GM12875 (cell line): ENCODE measurements at regions not wholly inside any gene's neighbourhood (a gene's known extent, or its start where the extent isn't known, plus 50 kb on each side); places are given as distances from the start of the nearest gene placed in this dataset.
"Not testable (repeated sequence)": the region's sequence is repeated elsewhere in the genome, so short reads cannot be mapped to it uniquely, and the experiment has no call there.

Source experiments
- H3K4me3 ChIP-seq: one replicate; pipeline ENCODE4 v1.5.1; 2011; ENCODE audit warnings: low read depth, low read length, control low read depth
- CTCF ChIP-seq: IDR thresholded peaks from 2 replicates; pipeline ENCODE4 v1.5.1; 2011; ENCODE audit warnings: low read depth, mild to moderate bottlenecking, control low read depth, inconsistent platforms, low read length, moderate library complexity, borderline replicate concordance; ENCODE audit not compliant: insufficient read depth

DNA sequence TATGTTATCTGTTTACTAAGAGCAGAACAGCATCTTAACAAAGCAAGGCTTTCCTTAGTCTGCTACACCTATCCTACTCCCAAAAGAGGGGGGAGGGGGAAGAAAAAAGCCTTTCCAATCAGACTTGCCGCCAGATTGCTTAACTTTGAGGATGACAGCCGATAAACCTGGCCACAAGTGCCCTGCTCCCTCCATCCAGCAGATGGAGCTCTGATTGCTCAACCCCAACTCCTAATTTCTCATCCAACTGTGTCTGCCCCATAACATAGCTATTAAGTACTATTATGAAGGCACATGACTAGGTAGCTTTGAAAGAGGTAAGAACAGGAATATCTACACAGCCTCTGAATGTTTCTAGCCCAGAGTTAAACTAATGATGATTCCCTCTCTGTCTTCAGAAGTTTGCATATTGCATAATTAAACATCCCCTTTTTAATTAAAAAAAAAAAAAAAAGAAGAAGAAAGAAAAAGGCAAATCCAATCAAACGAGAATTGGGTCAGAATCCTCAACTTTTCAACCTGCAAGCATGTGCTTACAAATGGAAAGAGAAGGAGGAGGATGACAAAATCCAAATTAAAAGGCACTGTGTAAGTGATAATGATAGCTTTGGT, 247.4 kb downstream of the GALC start:
- H3K4me3 ChIP-seq: no peak overlapping the region
- TF ChIP-seq CTCF: peak; percentile 78

DNA sequence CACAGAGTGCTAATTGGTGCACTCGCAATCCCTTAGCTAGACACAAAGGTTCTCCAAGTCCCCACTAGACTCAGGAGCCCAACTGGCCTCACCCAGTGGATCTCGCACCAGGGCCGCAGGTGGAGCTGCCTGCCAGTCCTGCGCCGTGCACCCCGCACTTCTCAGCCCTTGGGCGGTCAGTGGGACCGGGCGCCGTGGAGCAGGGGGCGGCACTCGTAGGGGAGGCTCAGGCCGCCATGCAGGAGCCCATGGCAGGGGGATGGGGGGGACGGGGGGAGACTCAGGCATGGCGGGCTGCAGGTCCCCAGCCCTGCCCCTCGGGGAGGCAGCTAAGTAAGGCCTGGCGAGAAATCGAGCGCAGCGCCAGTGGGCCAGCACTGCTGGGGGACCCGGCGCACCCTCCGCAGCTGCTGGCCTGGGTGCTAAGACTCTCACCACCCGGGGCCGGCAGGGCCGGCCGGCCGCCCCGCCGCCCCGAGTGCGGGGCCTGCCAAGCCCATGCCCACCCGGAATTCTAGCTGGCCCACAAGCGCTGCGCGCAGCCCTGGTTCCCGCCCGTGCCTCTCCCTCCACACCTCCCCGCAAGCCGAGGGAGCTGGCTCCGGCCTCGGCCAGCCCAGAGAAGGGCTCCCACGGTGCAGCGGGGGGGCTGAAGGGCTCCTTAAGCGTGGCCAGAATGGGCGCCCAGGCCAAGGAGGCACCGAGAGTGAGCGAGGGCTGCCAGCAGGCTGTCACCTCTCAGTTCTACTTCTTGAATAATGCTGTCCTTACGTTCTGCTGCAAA, 258.2 kb downstream of the GALC start:
- H3K4me3 ChIP-seq: not testable (repeated sequence)

DNA sequence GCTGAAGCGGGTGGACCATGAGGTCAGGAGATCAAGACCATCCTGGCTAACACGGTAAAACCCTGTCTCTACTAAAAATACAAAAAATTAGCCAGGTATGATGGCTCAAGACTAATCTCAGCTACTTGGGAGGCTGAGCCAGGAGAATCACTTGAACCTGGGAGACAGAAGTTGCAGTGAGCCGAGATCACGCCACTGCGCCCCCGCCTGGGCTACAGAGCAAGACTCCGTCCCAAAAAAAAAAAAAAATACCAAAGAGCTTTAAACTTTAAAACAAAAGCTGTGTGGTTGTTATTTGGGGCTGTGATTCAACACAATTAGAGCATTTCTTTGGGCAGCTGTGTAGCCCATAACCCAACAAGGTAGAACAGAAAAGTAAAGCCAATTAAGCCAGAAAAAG, 259.9 kb downstream of the GALC start:
- not testable (repeated sequence) for H3K4me3 ChIP-seq

DNA sequence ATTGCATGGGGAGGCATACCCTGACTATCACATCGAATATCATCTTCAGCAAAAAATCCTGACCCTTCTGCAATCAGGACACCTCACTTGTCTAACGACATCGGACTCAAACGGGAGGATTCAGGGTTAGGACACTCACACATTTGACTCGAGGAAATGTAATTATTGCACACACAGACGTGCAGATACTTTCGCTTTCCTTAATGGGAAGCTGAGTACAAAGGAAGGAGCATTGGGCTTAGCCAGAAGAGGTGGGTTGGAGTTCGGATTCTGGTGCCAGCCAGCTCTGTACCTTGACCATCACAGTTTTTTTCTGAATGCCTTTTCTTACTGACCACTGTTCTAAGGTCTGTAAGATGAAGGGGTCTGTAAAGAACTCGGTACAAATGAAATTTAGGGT, 260.4 kb downstream of the GALC start:
- TF ChIP-seq CTCF: no peak
- H3K4me3 ChIP-seq: no peak overlapping the region

DNA sequence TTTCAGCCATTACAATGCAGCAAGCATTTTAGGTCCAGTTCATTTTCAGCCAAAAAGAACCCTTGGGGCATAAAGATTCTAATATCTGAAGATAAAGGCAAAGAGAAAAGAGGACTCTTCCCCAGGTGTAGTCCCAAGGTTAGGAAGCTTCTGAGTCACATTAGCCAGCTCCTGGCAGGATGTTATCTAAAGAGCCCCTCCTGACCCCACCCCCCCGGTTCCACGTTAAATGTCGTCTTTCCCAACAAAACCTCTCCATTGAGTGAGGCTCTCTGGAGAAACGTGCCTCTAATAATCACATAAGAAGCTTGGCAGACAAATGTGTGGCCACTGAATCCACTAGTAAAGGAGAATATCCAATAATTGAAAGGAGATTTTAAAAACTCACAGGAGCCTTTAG, 267.7 kb downstream of the GALC start:
- H3K4me3 ChIP-seq: no peak overlapping the region
- no peak for TF ChIP-seq CTCF

GRCh38 chr14:87712396-87713090, 280.4 kb downstream of the GALC start:
- no peak for TF ChIP-seq CTCF
- H3K4me3 ChIP-seq: no peak overlapping the region

- TF ChIP-seq CTCF: no peak
- no peak overlapping the region for H3K4me3 ChIP-seq
Measured at GRCh38 chr14:87705439-87705896, 287.5 kb downstream of the GALC start.

- TF ChIP-seq CTCF: no peak
- H3K4me3 ChIP-seq: no peak overlapping the region
Measured at GRCh38 chr14:87698481-87698880, 294.5 kb downstream of the GALC start.
